Psoas muscle (tissue), 7 donors: ENCODE measurements at regions not wholly inside any gene's neighbourhood (a gene's known extent, or its start where the extent isn't known, plus 50 kb on each side); places are given as distances from the start of the nearest gene placed in this dataset.

Source experiments
- ATAC-seq, 4 donors: fragments of 200-7000 bp; cut with Tn5 transposase; one replicate each; pipeline ENCODE4 v1.9.1; 2020; ENCODE audit warnings: moderate library complexity in 3 of 4, mild to moderate bottlenecking in 2 of 4
- DNase-seq, 2 donors: peaks; one replicate each; pipeline ENCODE4 v3.0.0-alpha.2; 2020
- H3K27ac ChIP-seq: fragments of 200-600 bp; one replicate; pipeline ENCODE4 v1.8.0; 2022
- H3K27me3 ChIP-seq, 3 donors: fragments of 200-600 bp in 1 of 3; one replicate each; pipeline versions ENCODE4 v1.6.1 to v1.8.0; 2013 to 2022; ENCODE audit warnings: low read length in 2 of 3, mild to moderate bottlenecking in 2 of 3, moderate library complexity in 1 of 3; ENCODE audit not compliant: insufficient read depth in 3 of 3
- H3K36me3 ChIP-seq, 2 donors: fragments of 200-600 bp in 1 of 2; one replicate each; pipeline versions ENCODE4 v1.6.1 to v1.8.0; 2013 to 2022; ENCODE audit warnings: low read depth in 1 of 2, mild to moderate bottlenecking in 1 of 2, moderate library complexity in 1 of 2; ENCODE audit not compliant: insufficient read depth in 1 of 2
- H3K4me1 ChIP-seq: fragments of 200-600 bp; one replicate; pipeline ENCODE4 v1.8.0; 2022
- H3K4me3 ChIP-seq: fragments of 200-600 bp; one replicate; pipeline ENCODE4 v1.8.0; 2022; ENCODE audit warnings: mild to moderate bottlenecking
- H3K9me3 ChIP-seq: fragments of 200-600 bp; one replicate; pipeline ENCODE4 v1.8.0; 2022
- CTCF ChIP-seq: fragments of 200-600 bp; IDR thresholded peaks from one replicate; pipeline ENCODE4 v1.8.0; 2022; ENCODE audit warnings: antibody characterized with exemption
- WGBS, 3 donors: extraction: QIAGEN DNeasy Blood & Tissue Kit; methylation state at CpG; one replicate each; pipeline versions ENCODE4 v1.1.6 to v1.1.7; 2013; 5-methylcytosine and 5-hydroxymethylcytosine counted together
- intact Hi-C, 2 donors: fragments of 100-400 bp; cut with DNase I; formaldehyde crosslinking; loops; one replicate each; pipeline versions ENCODE4 v1.11.0 to v1.14.2; 2022
- donor health status: healthy with polysubstance abuse.
- donor health status: DM: no; HTN: no; CAD: no; lungs with moderate emphysema.
- donor health status: Bipolar disorder and iron deficiency.
- donor health status: healthy.
- donor health status: DM: yes; HTN: yes; CAD: no.
- donor health status: DM: no; HTN: no; CAD: no.
- donor health status: DM: yes; HTN: yes; CAD: no.

- no peak for DNase-seq
- intact Hi-C loops, result no loop called here
- H3K4me3 ChIP-seq, result no peak overlapping the region
- no peaks in the 10 kb centered on the region for H3K9me3 ChIP-seq
- no peak overlapping the region for H3K27ac ChIP-seq
- no peak for ATAC-seq
- H3K4me1 ChIP-seq, result no peaks in the 10 kb centered on the region
- TF ChIP-seq CTCF, result no peak
- H3K27me3 ChIP-seq, result no peaks in the 10 kb centered on the region
- 61 to 67% (median 64%) methylated on average over 2 of the region's 2 CpGs for WGBS, 3 donors
- no peaks in the 10 kb centered on the region for H3K36me3 ChIP-seq
Measured at GRCh38 chr4:36427696-36428095, 146.3 kb downstream of the DTHD1 start.

GRCh38 chr4:36432586-36432985, 151.2 kb downstream of the DTHD1 start:
- Histone ChIP-seq H3K27me3 (no peaks in the 10 kb centered on the region), H3K9me3 (no peaks in the 10 kb centered on the region), H3K27ac (no peak overlapping the region), H3K4me3 (no peak overlapping the region), H3K4me1 (no peaks in the 10 kb centered on the region), H3K36me3 (no peaks in the 10 kb centered on the region)
- TF ChIP-seq CTCF, result no peak
- 72 to 79% (median 73%) methylated on average over 2 of the region's 2 CpGs for WGBS, 3 donors
- no peak for ATAC-seq
- DNase-seq, result no peak
- intact Hi-C loops, result no loop called here

GRCh38 chr4:36439556-36439955, 158.1 kb downstream of the DTHD1 start:
- Histone ChIP-seq H3K36me3 (no peaks in the 10 kb centered on the region), H3K27ac (no peak overlapping the region), H3K9me3 (no peaks in the 10 kb centered on the region), H3K4me3 (no peak overlapping the region), H3K4me1 (no peaks in the 10 kb centered on the region), H3K27me3 (no peaks in the 10 kb centered on the region)
- intact Hi-C loops, result no loop called here
- no peak for TF ChIP-seq CTCF
- ATAC-seq (no peak), DNase-seq (no peak)
- 57 to 76% (median 73%) methylated on average over 4 of the region's 4 CpGs for WGBS, 3 donors

GRCh38 chr4:36445480-36445879, 164.1 kb downstream of the DTHD1 start:
- no peak for TF ChIP-seq CTCF
- no peak overlapping the region for H3K27ac ChIP-seq
- intact Hi-C loops, result no loop called here
- H3K9me3 ChIP-seq, result no peaks in the 10 kb centered on the region
- H3K27me3 ChIP-seq, result no peaks in the 10 kb centered on the region
- no peaks in the 10 kb centered on the region for H3K4me1 ChIP-seq
- DNase-seq (no peak), ATAC-seq (no peak)
- no peak overlapping the region for H3K4me3 ChIP-seq
- H3K36me3 ChIP-seq, result no peaks in the 10 kb centered on the region
- 81 to 88% (median 86%) methylated on average over 2 of the region's 2 CpGs for WGBS, 3 donors

- Histone ChIP-seq H3K27ac (no peak overlapping the region), H3K27me3 (no peaks in the 10 kb centered on the region), H3K36me3 (no peaks in the 10 kb centered on the region), H3K4me1 (no peaks in the 10 kb centered on the region), H3K9me3 (no peaks in the 10 kb centered on the region), H3K4me3 (no peak overlapping the region)
- TF ChIP-seq CTCF, result no peak
- intact Hi-C loops, result no loop called here
- whole genome bisulfite sequencing, 3 donors, result 66 to 78% (median 73%) methylated on average over 3 of the region's 3 CpGs
- no peak for ATAC-seq
- no peak for DNase-seq
Measured at GRCh38 chr4:36446275-36446674, 164.9 kb downstream of the DTHD1 start.
